ENCODE measurements at regions not wholly inside any gene's neighbourhood (a gene's known extent, or its start where the extent isn't known, plus 50 kb on each side); places are given as distances from the start of the nearest gene placed in this dataset.
"Not testable (repeated sequence)": the region's sequence is repeated elsewhere in the genome, so short reads cannot be mapped to it uniquely, and the experiment has no call there.

DNA sequence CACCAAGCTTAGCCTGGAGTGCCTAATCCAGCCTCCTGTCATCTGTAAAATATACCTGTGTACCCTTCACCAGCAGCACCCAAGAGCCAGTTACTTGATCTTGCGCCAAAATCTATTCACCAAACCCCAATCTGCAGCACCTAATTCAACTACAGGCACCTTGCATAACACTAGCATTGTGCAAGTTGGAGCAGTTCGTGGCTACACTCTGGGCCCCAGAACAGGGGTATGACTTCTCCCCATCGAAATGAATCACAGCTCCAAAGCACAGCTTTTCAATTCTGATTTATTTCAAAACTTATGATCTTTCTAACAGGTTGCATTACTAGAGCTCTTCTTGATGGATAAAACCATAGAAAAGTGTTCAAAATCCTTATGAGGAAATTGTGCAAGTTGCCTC is 100.4 kb upstream of the TCF21 start (continued):
- TF ChIP-seq, protein P1, sequence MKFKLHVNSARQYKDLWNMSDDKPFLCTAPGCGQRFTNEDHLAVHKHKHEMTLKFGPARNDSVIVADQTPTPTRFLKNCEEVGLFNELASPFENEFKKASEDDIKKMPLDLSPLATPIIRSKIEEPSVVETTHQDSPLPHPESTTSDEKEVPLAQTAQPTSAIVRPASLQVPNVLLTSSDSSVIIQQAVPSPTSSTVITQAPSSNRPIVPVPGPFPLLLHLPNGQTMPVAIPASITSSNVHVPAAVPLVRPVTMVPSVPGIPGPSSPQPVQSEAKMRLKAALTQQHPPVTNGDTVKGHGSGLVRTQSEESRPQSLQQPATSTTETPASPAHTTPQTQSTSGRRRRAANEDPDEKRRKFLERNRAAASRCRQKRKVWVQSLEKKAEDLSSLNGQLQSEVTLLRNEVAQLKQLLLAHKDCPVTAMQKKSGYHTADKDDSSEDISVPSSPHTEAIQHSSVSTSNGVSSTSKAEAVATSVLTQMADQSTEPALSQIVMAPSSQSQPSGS (IDR thresholded peaks at IDR 0.05; ENCODE audit: low read length): no peak

DNA sequence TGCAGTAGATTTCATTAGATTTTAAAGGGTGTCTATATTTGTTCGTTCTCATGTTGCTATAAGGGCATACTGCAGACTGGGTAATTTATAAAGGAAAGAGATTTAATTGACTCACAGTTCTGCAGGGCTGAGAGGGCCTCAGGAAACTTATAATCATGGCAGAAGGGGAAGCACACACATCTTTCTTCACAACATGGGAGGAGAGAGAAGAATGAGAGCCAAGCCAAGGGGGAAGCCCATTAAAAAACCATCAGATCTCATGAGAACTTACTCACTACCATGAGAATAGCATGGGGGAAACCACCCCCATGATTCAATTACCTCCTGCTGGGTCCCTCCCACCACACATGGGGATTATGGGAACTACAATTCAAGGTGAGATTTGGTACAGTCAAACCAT is 99.5 kb upstream of the TCF21 start:
- SMC1A ChIA-PET (ENCODE audit: uncharacterized antibody, unreplicated experiment); FAIRE-seq; ATAC-seq: not testable (repeated sequence)

DNA sequence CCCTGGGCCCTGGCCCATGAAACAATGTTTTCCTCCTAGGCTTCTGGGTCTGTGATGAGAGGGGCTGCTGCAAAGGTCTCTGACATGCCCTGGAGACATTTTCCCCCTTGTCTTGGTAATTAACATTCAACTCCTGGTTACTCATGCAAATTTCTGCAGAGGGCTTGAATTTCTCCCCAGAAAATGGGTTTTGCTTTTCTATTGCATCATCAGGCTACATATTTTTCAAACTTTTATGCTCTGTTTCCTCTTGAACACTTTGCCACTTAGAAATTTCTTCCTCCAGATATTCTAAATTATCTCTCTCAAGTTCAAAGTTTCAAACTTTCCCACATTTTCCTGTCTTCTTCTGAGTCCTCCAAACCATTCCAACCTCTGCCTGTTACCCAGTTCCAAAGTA is 98.2 kb upstream of the TCF21 start:
- SMC1A ChIA-PET (ENCODE audit: uncharacterized antibody, unreplicated experiment): interaction anchor here (0.7 kb wide), 1 partner anchor 10 kb away, joined by 3 read pairs; no protein-coding TSS in a partner anchor
- H3K79me2 ChIP-seq (ENCODE audit: control insufficient read depth, insufficient read depth, low read length); H3K4me3 ChIP-seq; H4K20me1 ChIP-seq (ENCODE audit: control insufficient read depth, insufficient read depth); DNase-seq (ENCODE audit: low read depth, low spot score); H3K27ac ChIP-seq (ENCODE audit: control insufficient read depth, insufficient read depth); in situ Hi-C loops (cut with MboI); RAD21 ChIA-PET (ENCODE audit: unreplicated experiment); H3K4me2 ChIP-seq (ENCODE audit: control insufficient read depth, insufficient read depth); H3K27me3 ChIP-seq (replicated peaks in 1 of 2; ENCODE audit: control insufficient read depth in 2 of 2, insufficient read depth in 2 of 2, low read length in 1 of 2); H2AFZ ChIP-seq (ENCODE audit: control insufficient read depth, low read depth, low read length); H3K4me1 ChIP-seq (ENCODE audit: control insufficient read depth, insufficient read depth, low read length); FAIRE-seq; BruUV-seq (replicated peaks); H3K9ac ChIP-seq (ENCODE audit: control insufficient read depth, insufficient read depth, low read length); H3K36me3 ChIP-seq (ENCODE audit: control insufficient read depth in 2 of 2, insufficient read depth in 2 of 2, low read length in 1 of 2); POLR2A ChIA-PET; CTCF ChIA-PET; H3K9me3 ChIP-seq (replicated peaks; ENCODE audit: control insufficient read depth, insufficient read depth, low read length); ATAC-seq; intact Hi-C loops (cut with micrococcal nuclease; ENCODE audit: unreplicated experiment): not testable (repeated sequence)

More for the DNA sequence above, 99.5 kb upstream of the TCF21 start:
- RAD21 ChIA-PET (ENCODE audit: unreplicated experiment); H3K4me1 ChIP-seq (ENCODE audit: control insufficient read depth, insufficient read depth, low read length); H3K9ac ChIP-seq (ENCODE audit: control insufficient read depth, insufficient read depth, low read length); H3K27me3 ChIP-seq (replicated peaks in 1 of 2; ENCODE audit: control insufficient read depth in 2 of 2, insufficient read depth in 2 of 2, low read length in 1 of 2); H3K27ac ChIP-seq (ENCODE audit: control insufficient read depth, insufficient read depth); H3K36me3 ChIP-seq (ENCODE audit: control insufficient read depth in 2 of 2, insufficient read depth in 2 of 2, low read length in 1 of 2); CTCF ChIA-PET; H4K20me1 ChIP-seq (ENCODE audit: control insufficient read depth, insufficient read depth); H3K4me2 ChIP-seq (ENCODE audit: control insufficient read depth, insufficient read depth); POLR2A ChIA-PET; intact Hi-C loops (cut with micrococcal nuclease; ENCODE audit: unreplicated experiment); H3K9me3 ChIP-seq (replicated peaks; ENCODE audit: control insufficient read depth, insufficient read depth, low read length); BruUV-seq (replicated peaks); DNase-seq (ENCODE audit: low read depth, low spot score); H2AFZ ChIP-seq (ENCODE audit: control insufficient read depth, low read depth, low read length); H3K79me2 ChIP-seq (ENCODE audit: control insufficient read depth, insufficient read depth, low read length); H3K4me3 ChIP-seq; in situ Hi-C loops (cut with MboI): not testable (repeated sequence)
- WGBS (ENCODE audit: insufficient coverage, insufficient replicate concordance, low lambda C conversion rate, missing lambda C conversion rate): 29% methylated on average over 1 of the region's 1 CpG

DNA sequence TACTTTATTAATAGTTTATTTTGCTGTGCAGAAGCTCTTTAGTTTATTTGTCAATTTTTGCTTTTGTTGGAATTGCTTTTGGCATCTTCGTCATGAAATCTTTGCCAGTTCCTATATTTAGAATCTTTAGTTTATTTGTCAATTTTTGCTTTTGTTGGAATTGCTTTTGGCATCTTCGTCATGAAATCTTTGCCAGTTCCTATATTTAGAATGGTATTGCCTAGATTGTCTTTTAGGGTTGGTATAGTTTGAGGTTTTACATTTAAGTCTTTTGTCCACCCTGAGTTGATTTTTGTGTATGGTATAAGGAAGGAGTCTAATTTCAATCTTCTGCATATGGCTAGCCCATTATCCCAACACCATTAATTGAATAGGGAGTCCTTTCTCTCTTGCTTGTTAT is 93.9 kb upstream of the TCF21 start:
- H3K9ac ChIP-seq (ENCODE audit: control insufficient read depth, insufficient read depth, low read length); POLR2A ChIA-PET; H3K27ac ChIP-seq (ENCODE audit: control insufficient read depth, insufficient read depth); FAIRE-seq; SMC1A ChIA-PET (ENCODE audit: uncharacterized antibody, unreplicated experiment); H4K20me1 ChIP-seq (ENCODE audit: control insufficient read depth, insufficient read depth); H3K36me3 ChIP-seq (ENCODE audit: control insufficient read depth in 2 of 2, insufficient read depth in 2 of 2, low read length in 1 of 2); DNase-seq (ENCODE audit: low read depth, low spot score); RAD21 ChIA-PET (ENCODE audit: unreplicated experiment); BruUV-seq (replicated peaks); ATAC-seq; H2AFZ ChIP-seq (ENCODE audit: control insufficient read depth, low read depth, low read length); H3K9me3 ChIP-seq (replicated peaks; ENCODE audit: control insufficient read depth, insufficient read depth, low read length); H3K79me2 ChIP-seq (ENCODE audit: control insufficient read depth, insufficient read depth, low read length); intact Hi-C loops (cut with micrococcal nuclease; ENCODE audit: unreplicated experiment); H3K27me3 ChIP-seq (replicated peaks in 1 of 2; ENCODE audit: control insufficient read depth in 2 of 2, insufficient read depth in 2 of 2, low read length in 1 of 2); H3K4me1 ChIP-seq (ENCODE audit: control insufficient read depth, insufficient read depth, low read length); H3K4me2 ChIP-seq (ENCODE audit: control insufficient read depth, insufficient read depth); H3K4me3 ChIP-seq; in situ Hi-C loops (cut with MboI); CTCF ChIA-PET: not testable (repeated sequence)
- WGBS (ENCODE audit: insufficient coverage, insufficient replicate concordance, low lambda C conversion rate, missing lambda C conversion rate): 45% methylated on average over 2 of the region's 2 CpGs
